HG02943 (cell line): ENCODE measurements at regions not wholly inside any gene's neighbourhood (a gene's known extent, or its start where the extent isn't known, plus 50 kb on each side); places are given as distances from the start of the nearest gene placed in this dataset.
"Not testable (repeated sequence)": the region's sequence is repeated elsewhere in the genome, so short reads cannot be mapped to it uniquely, and the experiment has no call there.

Experiments used
- ATAC-seq: cut with Tn5 transposase; IDR thresholded peaks from one replicate; pipeline ENCODE4 v1.9.1; 2021; ENCODE audit warnings: mild to moderate bottlenecking, low read depth, moderate library complexity; ENCODE audit not compliant: unreplicated experiment

DNA sequence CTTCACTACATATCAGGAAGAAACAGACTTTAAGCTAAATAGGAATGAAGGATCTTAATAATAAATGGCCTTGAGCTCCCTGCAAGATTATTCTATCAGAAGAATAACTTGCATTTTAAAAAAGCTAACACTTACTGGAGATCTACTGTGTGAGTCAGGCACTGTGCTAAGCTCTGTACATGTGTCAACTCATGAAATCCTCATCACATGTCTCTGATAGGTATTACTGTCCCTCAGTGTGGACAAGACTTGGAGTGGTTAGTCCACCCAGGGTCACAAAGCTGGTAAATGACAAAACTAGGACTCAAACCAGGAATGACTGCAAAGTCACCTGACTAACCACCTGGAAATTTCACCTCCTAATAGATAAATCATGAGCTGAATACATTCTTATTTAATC, 57.1 kb upstream of the KCTD7 start:
- no peak for ATAC-seq

DNA sequence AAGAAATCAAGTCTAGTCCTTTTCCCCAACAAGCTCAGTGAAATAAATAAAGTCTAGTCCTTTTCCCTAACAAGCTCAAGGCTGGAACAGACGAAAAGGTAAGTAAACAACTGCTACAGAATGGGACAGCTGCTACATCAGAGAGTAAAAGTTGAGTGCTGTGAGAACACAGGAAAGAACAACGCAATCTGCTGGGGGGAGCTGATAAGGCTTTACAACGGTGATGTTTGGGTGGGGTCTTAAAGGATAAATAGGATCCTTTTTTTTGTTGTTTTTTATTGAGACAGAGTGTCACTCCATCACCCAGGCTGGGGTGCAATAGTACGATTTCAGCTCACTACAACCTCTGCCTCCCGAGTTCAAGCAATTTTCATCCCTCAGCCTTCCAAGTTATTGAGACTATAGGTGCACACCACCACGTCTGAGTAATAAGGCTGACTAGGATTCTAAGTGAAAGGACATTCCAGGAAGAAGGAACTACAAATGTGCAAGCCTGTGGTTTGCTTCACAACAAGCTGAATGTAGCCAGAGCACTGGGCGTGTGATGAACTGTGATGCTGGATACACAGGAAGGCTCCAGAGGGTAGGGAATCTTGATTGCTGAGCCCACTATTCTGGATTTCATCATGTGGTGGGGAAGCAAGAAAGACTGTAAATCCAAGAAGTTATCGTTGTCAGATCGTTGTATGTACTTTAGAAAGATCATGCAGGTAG, 54.7 kb upstream of the KCTD7 start:
- ATAC-seq, result not testable (repeated sequence)

DNA sequence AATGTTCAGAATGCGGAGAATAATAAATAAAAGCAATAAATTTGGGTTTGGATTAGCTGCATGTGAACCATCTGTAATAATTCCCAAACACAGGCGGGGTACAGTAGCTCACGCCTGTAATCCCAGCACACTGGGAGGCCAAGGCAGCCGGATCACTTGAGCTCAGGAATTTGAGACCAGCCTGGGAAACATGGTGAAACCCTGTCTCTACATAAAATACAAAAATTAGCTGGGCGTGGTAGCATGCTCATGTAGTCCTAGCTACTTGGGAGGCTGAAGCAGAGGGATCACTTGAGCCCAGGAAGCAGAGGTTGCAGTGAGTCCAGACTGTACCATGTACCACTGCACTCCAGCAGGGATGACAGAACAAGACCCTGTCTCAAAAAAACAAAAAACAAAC, 53.9 kb upstream of the KCTD7 start:
- not testable (repeated sequence) for ATAC-seq

DNA sequence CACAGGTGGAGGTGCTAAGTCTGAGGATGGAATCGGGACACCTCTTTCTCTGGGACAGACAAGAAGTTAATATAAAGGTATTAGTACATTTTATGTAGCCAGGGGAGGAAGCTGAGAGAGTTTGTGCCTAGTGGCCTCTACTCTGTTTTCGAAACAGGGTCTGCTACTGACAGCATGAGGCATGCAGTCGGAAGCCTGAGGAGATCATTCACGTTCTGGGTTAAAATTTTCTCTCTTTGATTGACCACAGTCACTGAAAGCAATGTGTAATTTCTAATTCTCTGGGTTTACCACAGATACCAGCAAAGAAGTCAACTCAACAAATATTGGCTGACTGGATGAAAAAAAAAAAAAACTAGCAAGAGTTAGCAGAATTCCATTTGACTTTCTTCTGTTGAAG, 53.3 kb upstream of the KCTD7 start:
- no peak for ATAC-seq

DNA sequence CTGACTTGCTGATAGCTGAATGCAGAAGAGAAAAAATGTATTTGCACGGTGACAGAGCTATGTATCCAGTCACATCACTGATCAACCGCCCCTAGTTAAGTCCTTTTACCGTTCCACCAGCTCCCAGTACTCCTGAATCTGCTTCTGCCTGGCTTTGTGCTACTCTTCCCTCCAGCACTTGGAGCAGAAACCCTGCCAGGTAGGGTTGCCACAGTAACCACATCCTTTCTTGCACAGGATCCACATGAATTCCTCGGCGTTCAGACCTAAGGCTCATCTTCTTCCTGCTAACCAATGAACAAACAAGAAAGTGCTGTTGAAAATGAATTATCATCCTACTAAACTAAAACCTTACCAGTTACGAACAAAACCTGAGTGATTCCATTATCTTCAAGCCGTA, 52.0 kb upstream of the KCTD7 start:
- no peak for ATAC-seq
